K562 (cell line): ENCODE measurements at regions not wholly inside any gene's neighbourhood (a gene's known extent, or its start where the extent isn't known, plus 50 kb on each side); places are given as distances from the start of the nearest gene placed in this dataset.

Source experiments
- BCOR ChIP-seq: fragments of 450-650 bp; IDR thresholded peaks from 2 replicates; pipeline ENCODE4 v1.6.1; 2016
- BRD4 ChIP-seq: fragments of 200-600 bp; sonication (generic); IDR thresholded peaks from 2 replicates; pipeline ENCODE4 v1.6.1; 2017; ENCODE audit warnings: inconsistent platforms
- CBFA2T3 ChIP-seq: fragments of 450-650 bp; IDR thresholded peaks from 2 replicates; pipeline ENCODE4 v1.6.1; 2017
- CREB3 ChIP-seq: fragments of 450-650 bp; conservative IDR thresholded peaks from 2 replicates; pipeline ENCODE4 v1.6.1; 2016; ENCODE audit warnings: missing genetic modification characterization, low read depth, mild to moderate bottlenecking, missing compliant biosample characterization, moderate library complexity
- CREBBP ChIP-seq: IDR thresholded peaks from one replicate; pipeline ENCODE4 v1.6.1; 2012; ENCODE audit warnings: low read depth, mild to moderate bottlenecking, control low read depth, inconsistent platforms, low read length
- CUX1 ChIP-seq: fragments of 200-800 bp; sonication (Bioruptor generic); IDR thresholded peaks from 2 replicates; pipeline ENCODE4 v1.6.1; 2016; ENCODE audit warnings: missing genetic modification characterization, missing compliant biosample characterization
- E2F4 ChIP-seq: sonication (generic); formaldehyde crosslinking; IDR thresholded peaks from 2 replicates; pipeline ENCODE4 v1.8.0; 2022; ENCODE audit warnings: mild to moderate bottlenecking, low read depth, missing genetic modification reagents
- ID3 ChIP-seq, 2 experiments: fragments of 250-450 bp in 1 of 2; fragments of 450-650 bp in 1 of 2; sonication (Bioruptor Pico) in 1 of 2; IDR thresholded peaks; 2 replicates each; pipeline versions ENCODE4 v1.6.1 to v1.8.0; 2016 to 2021; ENCODE audit warnings: mild to moderate bottlenecking in 2 of 2, moderate library complexity in 2 of 2, missing compliant biosample characterization in 1 of 2, missing genetic modification characterization in 1 of 2
- KLF16 ChIP-seq: IDR thresholded peaks from 2 replicates; pipeline ENCODE4 v1.6.1; 2016; ENCODE audit warnings: antibody characterized with exemption
- MCM2 ChIP-seq: fragments of 450-650 bp; IDR thresholded peaks from 2 replicates; pipeline ENCODE4 v1.6.1; 2017; ENCODE audit warnings: low read depth, mild to moderate bottlenecking
- MTA3 ChIP-seq: fragments of 450-650 bp; formaldehyde crosslinking; IDR thresholded peaks from 2 replicates; pipeline ENCODE4 v1.6.1; 2017; ENCODE audit warnings: mild to moderate bottlenecking, borderline replicate concordance
- PYGO2 ChIP-seq: fragments of 450-650 bp; IDR thresholded peaks from 2 replicates; pipeline ENCODE4 v1.6.1; 2016; ENCODE audit warnings: mild to moderate bottlenecking, missing genetic modification characterization, moderate library complexity, missing compliant biosample characterization
- RBBP5 ChIP-seq: fragments of 200-600 bp; sonication (generic); IDR thresholded peaks from 2 replicates; pipeline ENCODE4 v1.6.1; 2012; ENCODE audit warnings: borderline replicate concordance, mild to moderate bottlenecking, low read length, control low read depth, inconsistent platforms; ENCODE audit not compliant: insufficient read depth, poor library complexity, severe bottlenecking
- RBM22 ChIP-seq: fragments of 200-400 bp; formaldehyde crosslinking; IDR thresholded peaks from 2 replicates; pipeline ENCODE4 v1.6.1; 2018; ENCODE audit warnings: low read length, low read depth; ENCODE audit not compliant: poor library complexity, severe bottlenecking
- THRAP3 ChIP-seq: fragments of 450-650 bp; IDR thresholded peaks from 2 replicates; pipeline ENCODE4 v1.6.1; 2016; ENCODE audit warnings: mild to moderate bottlenecking, inconsistent platforms, borderline replicate concordance
- TSC22D4 ChIP-seq: fragments of 450-650 bp; IDR thresholded peaks from 2 replicates; pipeline ENCODE4 v1.6.1; 2016; ENCODE audit warnings: missing genetic modification characterization, missing biosample characterization, control low read depth
- ZNF124 ChIP-seq: sonication (generic); formaldehyde crosslinking; IDR thresholded peaks from 2 replicates; pipeline ENCODE4 v1.8.1; 2022; ENCODE audit warnings: missing genetic modification reagents
- ZNF140 ChIP-seq: fragments of 250-450 bp; sonication (Bioruptor Pico); IDR thresholded peaks from 2 replicates; pipeline ENCODE4 v1.8.0; 2021; ENCODE audit warnings: moderate library complexity, mild to moderate bottlenecking, inconsistent platforms
- ZNF175 ChIP-seq: fragments of 200-800 bp; sonication (Bioruptor generic); IDR thresholded peaks from 2 replicates; pipeline ENCODE4 v1.6.1; 2016; ENCODE audit warnings: low read depth, mild to moderate bottlenecking, missing genetic modification characterization, missing compliant biosample characterization
- ZNF316 ChIP-seq: fragments of 450-650 bp; IDR thresholded peaks from 2 replicates; pipeline ENCODE4 v1.6.1; 2016
- ZNF785 ChIP-seq: fragments of 250-450 bp; sonication (Bioruptor Pico); IDR thresholded peaks from 2 replicates; pipeline ENCODE4 v1.4.0; 2020; ENCODE audit warnings: mild to moderate bottlenecking

- TF ChIP-seq BCOR (no peak), ZNF124 (CRISPR knock-in tag) (no peak), KLF16 (0 out of 2 replicates have a peak, but pooled peaks have one; percentile 7), MTA3 (peak; percentile 86), RBBP5 (no peak), E2F4 (CRISPR knock-in tag) (peak; percentile 79; the same call in 1 of the 2 replicates), THRAP3 (no peak), CREBBP (no peak), RBM22 (no peak), ZNF785 (no peak), MCM2 (no peak), BRD4 (no peak; the same call in 1 of the 2 replicates), TSC22D4 (no peak), ID3 (CRISPR knock-in tag; IDR thresholded peaks at IDR 0.05) (peak; percentile 78), ID3 (tag; IDR thresholded peaks at IDR 0.05) (peak; percentile 91), CUX1 (CRISPR knock-in tag) (no peak; the same call in 1 of the 2 replicates), ZNF140 (CRISPR knock-in tag) (peak; percentile 40; the same call in 1 of the 2 replicates), ZNF175 (CRISPR knock-in tag) (peak; percentile 99), CBFA2T3 (no peak), ZNF316 (peak; percentile 80; the same call in 1 of the 2 replicates), PYGO2 (peak; percentile 94), CREB3 (tag) (peak; percentile 96)
Measured at GRCh38 chr7:106774768-106775551, 90.1 kb upstream of the PIK3CG start (continued).
